Vagina (tissue), 2 donors: ENCODE measurements at regions not wholly inside any gene's neighbourhood (a gene's known extent, or its start where the extent isn't known, plus 50 kb on each side); places are given as distances from the start of the nearest gene placed in this dataset.

ENCODE experiments used
- CTCF ChIP-seq, 3 experiments: fragments of 450-650 bp in 2 of 3; fragments of 200-600 bp in 1 of 3; sonication (generic) in 1 of 3; IDR thresholded peaks; one replicate each; pipeline ENCODE4 v1.5.1; 2017 to 2019; ENCODE audit warnings: antibody characterized with exemption in 3 of 3, mild to moderate bottlenecking in 2 of 3, moderate library complexity in 2 of 3
- POLR2A ChIP-seq, 2 donors: fragments of 450-650 bp; IDR thresholded peaks; one replicate each; pipeline ENCODE4 v1.6.1; 2017; ENCODE audit warnings: antibody characterized with exemption in 2 of 2, mild to moderate bottlenecking in 2 of 2, moderate library complexity in 2 of 2
- POLR2AphosphoS5 ChIP-seq, 2 donors: sonication (generic); formaldehyde crosslinking; IDR thresholded peaks; one replicate each; pipeline ENCODE4 v1.9.0; 2017; ENCODE audit warnings: antibody characterized with exemption in 2 of 2, mild to moderate bottlenecking in 2 of 2, low read depth in 1 of 2; ENCODE audit not compliant: insufficient read depth in 1 of 2

- TF ChIP-seq CTCF (IDR thresholded peaks at IDR 0.05) (no peak), POLR2AphosphoS5 (IDR thresholded peaks at IDR 0.05; ENCODE audit: insufficient read depth in 1 of 2, low read depth in 1 of 2) (no peak), POLR2A (IDR thresholded peaks at IDR 0.05) (no peak)
Observed at GRCh38 chr13:68666774-68667397, 1436.8 kb upstream of the PCDH9 start.
